ENCODE measurements at regions not wholly inside any gene's neighbourhood (a gene's known extent, or its start where the extent isn't known, plus 50 kb on each side); places are given as distances from the start of the nearest gene placed in this dataset.

DNA sequence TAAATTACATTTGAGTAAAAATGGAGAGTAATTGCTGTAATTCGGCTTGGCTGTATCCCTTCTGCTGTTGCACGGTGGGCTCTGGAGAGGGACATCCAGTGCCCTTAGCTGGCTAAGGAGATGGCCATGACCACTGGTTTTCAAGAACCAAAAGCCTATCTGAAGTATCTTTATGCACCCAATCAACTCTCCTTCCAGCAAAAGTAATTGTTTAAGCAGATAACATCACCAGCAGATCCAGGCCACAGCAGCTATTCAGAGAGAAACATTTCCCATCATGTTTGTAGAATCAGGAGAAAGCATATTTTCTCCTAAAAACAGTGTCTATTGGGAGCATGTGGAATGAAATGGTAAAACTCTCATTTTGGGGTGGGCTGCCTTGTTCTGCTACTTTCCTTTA, 514.5 kb upstream of the RGMA start:
- H3K4me3 ChIP-seq = no peak overlapping the region
- TF ChIP-seq, protein P1, sequence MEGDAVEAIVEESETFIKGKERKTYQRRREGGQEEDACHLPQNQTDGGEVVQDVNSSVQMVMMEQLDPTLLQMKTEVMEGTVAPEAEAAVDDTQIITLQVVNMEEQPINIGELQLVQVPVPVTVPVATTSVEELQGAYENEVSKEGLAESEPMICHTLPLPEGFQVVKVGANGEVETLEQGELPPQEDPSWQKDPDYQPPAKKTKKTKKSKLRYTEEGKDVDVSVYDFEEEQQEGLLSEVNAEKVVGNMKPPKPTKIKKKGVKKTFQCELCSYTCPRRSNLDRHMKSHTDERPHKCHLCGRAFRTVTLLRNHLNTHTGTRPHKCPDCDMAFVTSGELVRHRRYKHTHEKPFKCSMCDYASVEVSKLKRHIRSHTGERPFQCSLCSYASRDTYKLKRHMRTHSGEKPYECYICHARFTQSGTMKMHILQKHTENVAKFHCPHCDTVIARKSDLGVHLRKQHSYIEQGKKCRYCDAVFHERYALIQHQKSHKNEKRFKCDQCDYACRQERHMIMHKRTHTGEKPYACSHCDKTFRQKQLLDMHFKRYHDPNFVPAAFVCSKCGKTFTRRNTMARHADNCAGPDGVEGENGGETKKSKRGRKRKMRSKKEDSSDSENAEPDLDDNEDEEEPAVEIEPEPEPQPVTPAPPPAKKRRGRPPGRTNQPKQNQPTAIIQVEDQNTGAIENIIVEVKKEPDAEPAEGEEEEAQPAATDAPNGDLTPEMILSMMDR (IDR thresholded peaks at IDR 0.05 in 8 of 11, conservative IDR thresholded peaks at IDR 0.05 in 3 of 11) = no peak
- TF ChIP-seq POLR2AphosphoS5 (IDR thresholded peaks at IDR 0.05) (no peak), POLR2A (IDR thresholded peaks at IDR 0.05) (no peak)
- H3K27ac ChIP-seq = no peak overlapping the region
- WGBS, 5 donors = 79 to 92% (median 83%) methylated on average over 2 of the region's 2 CpGs
- DNase-seq = no peak
- no peaks in the 10 kb centered on the region for H3K9me3 ChIP-seq
- H3K4me1 ChIP-seq = no peaks in the 10 kb centered on the region
- intact Hi-C loops (cut with DNase I; ENCODE audit: low total_unique reads) = no loop called here
- H3K27me3 ChIP-seq (replicated peaks in 1 of 7) = peaks cover 0 to 13% (median 0%) of the 10 kb centered on the region in 7 donors
- H3K36me3 ChIP-seq = no peaks in the 10 kb centered on the region

DNA sequence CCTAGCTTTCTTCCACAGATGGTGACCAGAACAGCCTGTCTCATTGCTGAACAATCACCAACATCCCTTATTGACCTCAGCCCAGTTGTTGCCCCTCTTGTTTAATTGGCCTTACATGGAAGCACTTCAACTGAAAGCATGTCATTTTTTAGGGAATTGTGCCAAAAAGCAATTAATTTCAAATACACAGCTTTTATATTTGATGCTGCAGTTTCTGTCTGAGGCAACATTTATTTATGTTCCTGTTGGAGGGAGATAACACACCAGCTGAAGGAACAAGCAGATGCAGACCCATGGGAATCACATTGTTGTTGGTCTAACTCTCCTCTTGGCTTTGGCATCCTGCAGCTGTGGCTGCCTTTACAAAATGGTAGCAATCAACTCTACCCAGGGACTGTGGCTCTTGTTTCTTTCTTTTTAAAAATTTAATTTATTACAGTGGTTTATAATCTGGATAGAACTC, 498.1 kb upstream of the RGMA start:
- TF ChIP-seq POLR2A (IDR thresholded peaks at IDR 0.05) = no peak
- TF ChIP-seq, protein P1 (IDR thresholded peaks at IDR 0.05 in 8 of 11, conservative IDR thresholded peaks at IDR 0.05 in 3 of 11) = no peak
- no peak for DNase-seq
- intact Hi-C loops (cut with DNase I; ENCODE audit: low total_unique reads) = no loop called here
- Histone ChIP-seq H3K4me3 (no peak overlapping the region), H3K27ac (no peak overlapping the region), H3K27me3 (replicated peaks in 1 of 7) (peaks cover 0 to 10% (median 0%) of the 10 kb centered on the region in 7 donors), H3K9me3 (no peaks in the 10 kb centered on the region), H3K36me3 (no peaks in the 10 kb centered on the region), H3K4me1 (no peaks in the 10 kb centered on the region)

DNA sequence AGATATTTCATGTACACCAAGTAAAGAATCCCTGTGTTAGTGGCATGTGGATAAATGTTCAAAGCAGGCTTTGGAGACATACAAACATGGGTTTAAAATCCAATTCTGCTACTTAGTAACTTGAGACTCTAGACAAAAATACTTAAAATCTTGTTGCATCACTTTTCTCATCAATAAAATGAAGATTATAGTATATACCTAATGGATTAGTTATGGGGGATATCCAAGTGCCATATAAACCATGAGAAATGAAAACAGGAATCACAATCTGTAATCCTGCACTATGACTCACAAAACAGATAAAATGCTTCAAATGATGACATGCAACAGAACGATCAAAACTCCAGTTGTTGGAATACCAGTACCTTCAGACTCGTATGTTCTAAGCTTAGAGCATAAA, 496.0 kb upstream of the RGMA start:
- Histone ChIP-seq H3K4me3 (no peak overlapping the region), H3K27ac (no peak overlapping the region), H3K9me3 (peaks cover 0 to 3% (median 0%) of the 10 kb centered on the region in 8 donors), H3K27me3 (replicated peaks in 1 of 7) (peaks cover 0 to 10% (median 0%) of the 10 kb centered on the region in 7 donors), H3K4me1 (no peaks in the 10 kb centered on the region), H3K36me3 (no peaks in the 10 kb centered on the region)
- intact Hi-C loops (cut with DNase I; ENCODE audit: low total_unique reads) = no loop called here
- DNase-seq = no peak
- TF ChIP-seq POLR2AphosphoS5 (IDR thresholded peaks at IDR 0.05) = no peak
- TF ChIP-seq POLR2A (IDR thresholded peaks at IDR 0.05) = no peak
- TF ChIP-seq, protein P1 (IDR thresholded peaks at IDR 0.05 in 8 of 11, conservative IDR thresholded peaks at IDR 0.05 in 3 of 11) = no peak
- WGBS, 5 donors = 70 to 87% (median 81%) methylated on average over 2 of the region's 2 CpGs

DNA sequence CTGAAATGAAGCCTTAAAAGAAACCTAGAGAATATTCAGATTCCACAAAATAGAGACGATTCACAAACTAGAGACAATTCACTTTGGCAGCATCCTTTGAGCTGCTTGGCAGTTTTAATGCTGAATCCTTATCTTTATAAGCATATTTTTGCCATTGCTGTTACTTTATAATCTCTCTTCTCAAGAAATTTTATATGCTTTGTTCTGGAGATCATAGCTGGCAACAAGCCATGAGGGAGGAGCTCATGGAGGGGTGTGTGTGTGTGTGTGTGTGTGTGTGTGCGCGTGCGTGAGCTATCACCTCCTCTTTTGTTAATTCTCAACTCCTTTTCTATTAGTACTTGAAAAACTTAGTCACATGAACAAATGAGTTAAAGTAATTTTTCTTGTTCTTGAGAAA, 495.0 kb upstream of the RGMA start:
- intact Hi-C loops (cut with DNase I; ENCODE audit: low total_unique reads) = no loop called here
- H3K4me1 ChIP-seq = no peaks in the 10 kb centered on the region
- no peak for DNase-seq
- peaks cover 0 to 7% (median 0%) of the 10 kb centered on the region in 7 donors for H3K27me3 ChIP-seq (replicated peaks in 1 of 7)
- H3K27ac ChIP-seq = no peak overlapping the region
- H3K9me3 ChIP-seq = peaks cover 0 to 14% (median 3%) of the 10 kb centered on the region in 8 donors
- H3K4me3 ChIP-seq = no peak overlapping the region
- no peaks in the 10 kb centered on the region for H3K36me3 ChIP-seq
- whole genome bisulfite sequencing, 5 donors = 80 to 89% (median 87%) methylated on average over 4 of the region's 4 CpGs
- TF ChIP-seq, protein P1 (IDR thresholded peaks at IDR 0.05 in 8 of 11, conservative IDR thresholded peaks at IDR 0.05 in 3 of 11) = no peak

Data from spleen (tissue), 11 donors.